Loucy (cell line): ENCODE measurements at regions not wholly inside any gene's neighbourhood (a gene's known extent, or its start where the extent isn't known, plus 50 kb on each side); places are given as distances from the start of the nearest gene placed in this dataset.

Source experiments
- H2AFZ ChIP-seq: fragments of 200-600 bp; sonication (generic); 2 replicates; pipeline ENCODE4 v1.6.0; 2016; ENCODE audit warnings: antibody characterized with exemption, mild to moderate bottlenecking, low read length, moderate library complexity
- H3F3A ChIP-seq: fragments of 200-600 bp; 2 replicates; pipeline ENCODE4 v1.6.0; 2016; ENCODE audit warnings: antibody characterized with exemption, low read depth, mild to moderate bottlenecking
- H3K27me3 ChIP-seq: fragments of 200-600 bp; sonication (generic); 2 replicates; pipeline ENCODE4 v1.6.1; 2014; ENCODE audit warnings: low read length, mild to moderate bottlenecking; ENCODE audit not compliant: insufficient read depth, poor library complexity, severe bottlenecking
- H3K36me3 ChIP-seq: fragments of 200-600 bp; sonication (generic); 2 replicates; pipeline ENCODE4 v1.6.1; 2016; ENCODE audit warnings: low read length; ENCODE audit not compliant: insufficient read depth
- H3K4me1 ChIP-seq: fragments of 200-600 bp; sonication (generic); 2 replicates; pipeline ENCODE4 v1.5.1; 2014; ENCODE audit warnings: low read length, mild to moderate bottlenecking; ENCODE audit not compliant: insufficient read depth, poor library complexity, severe bottlenecking
- H3K4me2 ChIP-seq: fragments of 200-600 bp; sonication (generic); 2 replicates; pipeline ENCODE4 v1.6.0; 2014; ENCODE audit warnings: antibody characterized with exemption, low read length, low read depth, mild to moderate bottlenecking; ENCODE audit not compliant: poor library complexity, severe bottlenecking
- H3K4me3 ChIP-seq: fragments of 200-600 bp; sonication (generic); 2 replicates; pipeline ENCODE4 v1.5.1; 2014; ENCODE audit warnings: low read length, mild to moderate bottlenecking, mixed read lengths; ENCODE audit not compliant: poor library complexity, severe bottlenecking
- H3K79me2 ChIP-seq: fragments of 200-600 bp; sonication (generic); 2 replicates; pipeline ENCODE4 v1.6.1; 2014; ENCODE audit warnings: low read length; ENCODE audit not compliant: insufficient read depth
- H3K9ac ChIP-seq: fragments of 200-600 bp; sonication (generic); 2 replicates; pipeline ENCODE4 v1.6.0; 2014; ENCODE audit warnings: mild to moderate bottlenecking, low read depth, low read length, moderate library complexity; ENCODE audit not compliant: poor library complexity, severe bottlenecking
- H3K9me2 ChIP-seq: fragments of 200-600 bp; sonication (generic); replicated peaks from 2 replicates; pipeline ENCODE4 v1.6.1; 2016; ENCODE audit warnings: low read depth, low read length, mixed read lengths
- H3K9me3 ChIP-seq: fragments of 200-600 bp; sonication (generic); 2 replicates; pipeline ENCODE4 v1.6.1; 2014; ENCODE audit warnings: mild to moderate bottlenecking, antibody characterized with exemption, low read length, low read depth; ENCODE audit not compliant: insufficient read depth
- H4K20me1 ChIP-seq: fragments of 200-600 bp; sonication (generic); 2 replicates; pipeline ENCODE4 v1.6.0; 2014; ENCODE audit warnings: antibody characterized with exemption, low read length, mild to moderate bottlenecking; ENCODE audit not compliant: insufficient read depth, poor library complexity, severe bottlenecking
- EZH2phosphoT487 ChIP-seq: fragments of 200-600 bp; IDR thresholded peaks from 2 replicates; pipeline ENCODE4 v1.6.1; 2018; ENCODE audit warnings: antibody characterized with exemption, mild to moderate bottlenecking, moderate library complexity, borderline replicate concordance
- TF ChIP-seq, protein P1 (sequence below): fragments of 200-600 bp; sonication (generic); conservative IDR thresholded peaks from 2 replicates; pipeline ENCODE4 v1.5.1; 2014; ENCODE audit warnings: mild to moderate bottlenecking, antibody characterized with exemption, low read length

DNA sequence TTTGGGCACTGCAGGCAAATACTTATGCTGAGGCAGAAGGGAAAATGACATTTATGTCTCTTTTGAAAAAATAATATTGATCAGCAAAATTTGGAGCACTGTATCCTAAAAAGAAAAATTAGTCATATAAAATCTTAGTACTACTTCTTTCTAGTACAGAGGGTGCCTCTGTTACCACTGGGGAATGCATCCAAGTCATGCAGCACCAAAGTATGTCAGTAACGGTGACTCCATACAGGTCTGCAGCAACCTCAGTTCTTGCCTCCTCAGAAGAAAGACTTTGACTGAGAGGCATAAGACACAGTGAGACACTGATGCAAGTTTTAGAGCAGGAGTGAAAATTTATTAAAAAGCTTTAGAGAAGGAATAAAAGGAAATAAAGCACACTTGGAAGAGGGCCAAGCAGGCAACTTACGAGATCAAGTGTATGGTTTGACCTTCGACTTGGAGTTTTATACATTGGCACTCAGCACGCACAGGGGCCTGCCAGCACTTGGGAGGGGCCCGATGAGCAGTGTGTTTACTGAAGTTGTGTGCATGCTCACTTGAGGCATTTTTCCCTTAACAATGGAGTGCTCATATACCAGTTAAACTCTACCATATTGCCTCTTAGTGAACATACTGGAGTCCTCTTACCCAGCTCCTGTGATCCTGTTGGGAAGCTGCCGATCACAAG lies 1244.8 kb downstream of the EPHA7 start:
- Histone ChIP-seq H3K4me3 (no peak overlapping the region), H3K9ac (no peak overlapping the region), H4K20me1 (no peaks in the 10 kb centered on the region), H3K9me3 (no peaks in the 10 kb centered on the region), H2AFZ (no peak overlapping the region), H3F3A (no peaks in the 10 kb centered on the region), H3K4me1 (no peaks in the 10 kb centered on the region), H3K27me3 (no peaks in the 10 kb centered on the region), H3K4me2 (no peak overlapping the region), H3K9me2 (no peaks in the 10 kb centered on the region), H3K79me2 (no peaks in the 10 kb centered on the region), H3K36me3 (no peaks in the 10 kb centered on the region)
- TF ChIP-seq, protein P1, sequence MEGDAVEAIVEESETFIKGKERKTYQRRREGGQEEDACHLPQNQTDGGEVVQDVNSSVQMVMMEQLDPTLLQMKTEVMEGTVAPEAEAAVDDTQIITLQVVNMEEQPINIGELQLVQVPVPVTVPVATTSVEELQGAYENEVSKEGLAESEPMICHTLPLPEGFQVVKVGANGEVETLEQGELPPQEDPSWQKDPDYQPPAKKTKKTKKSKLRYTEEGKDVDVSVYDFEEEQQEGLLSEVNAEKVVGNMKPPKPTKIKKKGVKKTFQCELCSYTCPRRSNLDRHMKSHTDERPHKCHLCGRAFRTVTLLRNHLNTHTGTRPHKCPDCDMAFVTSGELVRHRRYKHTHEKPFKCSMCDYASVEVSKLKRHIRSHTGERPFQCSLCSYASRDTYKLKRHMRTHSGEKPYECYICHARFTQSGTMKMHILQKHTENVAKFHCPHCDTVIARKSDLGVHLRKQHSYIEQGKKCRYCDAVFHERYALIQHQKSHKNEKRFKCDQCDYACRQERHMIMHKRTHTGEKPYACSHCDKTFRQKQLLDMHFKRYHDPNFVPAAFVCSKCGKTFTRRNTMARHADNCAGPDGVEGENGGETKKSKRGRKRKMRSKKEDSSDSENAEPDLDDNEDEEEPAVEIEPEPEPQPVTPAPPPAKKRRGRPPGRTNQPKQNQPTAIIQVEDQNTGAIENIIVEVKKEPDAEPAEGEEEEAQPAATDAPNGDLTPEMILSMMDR: no peak
- no peak for TF ChIP-seq EZH2phosphoT487

DNA sequence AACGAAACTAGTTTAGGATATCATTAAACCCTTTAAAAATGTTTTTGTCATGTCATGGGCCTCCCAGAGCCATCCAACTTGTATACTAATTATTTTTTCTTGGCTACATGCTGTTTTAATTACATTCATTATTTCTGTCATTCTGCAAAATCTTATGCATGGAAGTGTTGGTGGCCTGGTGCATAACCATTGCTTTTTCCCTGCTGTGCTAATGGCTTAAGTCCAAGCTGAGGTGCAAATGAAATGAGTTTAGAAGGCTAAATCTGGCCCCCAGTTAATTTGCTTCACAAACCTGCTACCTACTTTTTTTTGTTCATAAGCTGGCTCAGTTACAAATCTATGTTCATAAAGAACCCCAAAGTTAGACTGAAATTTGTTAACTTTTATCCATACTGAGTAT lies 1249.9 kb downstream of the EPHA7 start:
- Histone ChIP-seq H3K9me2 (no peaks in the 10 kb centered on the region), H3K36me3 (no peaks in the 10 kb centered on the region), H3K27me3 (no peaks in the 10 kb centered on the region), H3K9me3 (no peaks in the 10 kb centered on the region), H3K4me1 (no peaks in the 10 kb centered on the region), H3F3A (no peaks in the 10 kb centered on the region), H4K20me1 (no peaks in the 10 kb centered on the region), H3K9ac (no peak overlapping the region), H3K79me2 (no peaks in the 10 kb centered on the region), H3K4me2 (no peak overlapping the region), H2AFZ (no peak overlapping the region), H3K4me3 (no peak overlapping the region)
- no peak for TF ChIP-seq EZH2phosphoT487
- TF ChIP-seq, protein P1: no peak

DNA sequence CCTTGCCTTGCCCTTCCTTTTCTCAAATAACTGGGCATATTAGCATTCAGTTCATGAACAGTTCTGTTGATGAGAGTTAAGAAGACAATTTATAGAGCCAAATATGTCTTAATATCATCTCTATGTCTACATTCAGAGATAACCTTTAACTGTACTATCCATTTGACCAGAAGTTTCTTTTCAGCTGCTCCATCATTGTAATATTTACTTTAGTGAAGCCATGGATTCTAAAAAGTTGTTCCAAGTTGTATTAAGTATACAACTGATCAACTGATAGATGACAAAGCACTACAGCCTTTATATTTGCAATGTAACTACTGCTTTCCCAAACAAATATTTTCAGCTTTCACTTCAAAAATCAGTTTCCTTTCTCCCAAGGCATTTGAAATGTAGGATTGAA lies 1252.7 kb downstream of the EPHA7 start:
- Histone ChIP-seq H4K20me1 (no peaks in the 10 kb centered on the region), H3K4me3 (no peak overlapping the region), H3F3A (no peaks in the 10 kb centered on the region), H3K27me3 (no peaks in the 10 kb centered on the region), H3K4me2 (no peak overlapping the region), H3K4me1 (no peaks in the 10 kb centered on the region), H2AFZ (no peak overlapping the region), H3K9me2 (no peaks in the 10 kb centered on the region), H3K9me3 (no peaks in the 10 kb centered on the region), H3K79me2 (no peaks in the 10 kb centered on the region), H3K36me3 (no peaks in the 10 kb centered on the region), H3K9ac (no peak overlapping the region)
- TF ChIP-seq, protein P1: no peak
- TF ChIP-seq EZH2phosphoT487: no peak
